GM18907 (cell line): ENCODE measurements at regions not wholly inside any gene's neighbourhood (a gene's known extent, or its start where the extent isn't known, plus 50 kb on each side); places are given as distances from the start of the nearest gene placed in this dataset.

Experiments
- ATAC-seq: cut with Tn5 transposase; IDR thresholded peaks from one replicate; pipeline ENCODE4 v1.9.1; 2021; ENCODE audit warnings: mild to moderate bottlenecking, moderate library complexity; ENCODE audit not compliant: unreplicated experiment

DNA sequence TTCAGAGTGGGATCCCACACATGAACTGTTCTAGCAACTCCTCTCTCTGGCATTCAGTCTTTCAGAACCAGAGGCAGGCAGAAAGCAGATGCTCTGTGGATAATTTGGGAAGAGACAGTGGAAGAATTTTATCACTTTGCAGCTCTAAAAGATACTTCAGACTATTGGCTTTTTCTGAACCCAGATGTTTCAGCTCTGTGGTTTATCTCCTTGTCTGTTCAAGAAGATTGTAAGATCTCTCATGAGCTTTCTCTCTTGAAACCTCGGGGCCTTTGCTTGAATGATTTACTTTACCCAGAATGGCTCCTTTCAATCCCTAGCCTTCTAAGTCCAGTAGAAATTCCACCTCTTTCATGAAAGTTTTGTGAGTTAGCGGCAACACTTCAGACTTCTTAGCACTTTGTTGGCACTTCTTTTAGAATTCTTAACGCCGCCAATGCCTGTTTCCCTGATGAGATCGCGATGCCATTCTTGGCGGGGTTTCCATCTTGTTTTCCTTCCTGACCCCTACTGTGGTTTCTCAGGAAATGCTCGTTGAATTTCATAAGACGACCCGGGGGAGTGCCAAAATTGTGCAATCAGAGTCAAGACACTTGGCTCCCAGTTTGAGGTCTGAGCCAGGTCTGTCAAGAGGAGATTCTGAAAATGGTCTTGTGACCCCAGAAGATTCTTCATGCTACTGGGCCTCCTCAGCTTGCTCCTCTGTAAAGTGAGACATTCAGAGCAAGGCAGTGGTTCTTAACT lies 107.0 kb upstream of the PRICKLE1 start:
- no peak for ATAC-seq

DNA sequence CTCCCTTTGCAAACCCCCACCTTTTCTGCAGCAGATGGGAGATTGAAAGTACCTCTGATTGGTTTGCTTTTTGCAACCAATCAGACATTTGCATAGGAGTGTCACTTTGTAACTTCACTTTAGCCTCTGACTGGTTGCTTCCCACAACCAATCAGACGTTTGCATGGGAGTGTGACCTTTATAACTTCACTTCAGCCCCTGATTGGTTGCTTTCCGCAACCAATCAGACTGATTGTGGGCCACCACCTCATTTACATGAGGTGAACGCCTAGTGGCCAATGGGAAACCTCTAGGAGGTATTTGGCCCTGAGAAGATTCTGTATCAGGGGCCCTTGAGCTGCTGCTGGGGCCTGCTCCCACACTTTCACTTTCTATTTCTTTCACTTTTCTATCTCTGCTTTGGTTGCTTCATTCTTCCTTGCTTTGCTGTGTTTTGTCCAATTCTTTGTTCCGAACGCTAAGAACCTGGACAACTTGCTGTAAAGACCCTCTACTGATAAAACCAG lies 106.0 kb upstream of the PRICKLE1 start:
- no peak for ATAC-seq

DNA sequence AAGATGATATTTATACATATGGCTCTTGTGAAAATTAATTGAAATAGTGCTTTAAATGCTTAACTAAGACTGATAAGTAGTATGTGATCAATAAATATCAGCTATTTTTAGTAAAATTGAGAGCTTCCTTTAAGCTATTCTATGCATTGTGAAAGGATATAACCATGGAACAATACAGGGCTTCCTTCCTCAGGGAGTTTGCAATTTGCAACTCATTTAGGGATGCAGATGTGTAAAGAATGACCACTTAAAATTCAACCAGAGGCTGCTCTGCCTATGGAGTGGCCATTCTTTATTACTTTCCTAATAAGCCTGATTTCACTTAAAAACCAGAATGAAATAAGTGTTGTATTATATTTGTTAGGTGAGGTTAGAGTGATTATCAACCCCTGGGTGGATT lies 103.2 kb upstream of the PRICKLE1 start:
- ATAC-seq = no peak

DNA sequence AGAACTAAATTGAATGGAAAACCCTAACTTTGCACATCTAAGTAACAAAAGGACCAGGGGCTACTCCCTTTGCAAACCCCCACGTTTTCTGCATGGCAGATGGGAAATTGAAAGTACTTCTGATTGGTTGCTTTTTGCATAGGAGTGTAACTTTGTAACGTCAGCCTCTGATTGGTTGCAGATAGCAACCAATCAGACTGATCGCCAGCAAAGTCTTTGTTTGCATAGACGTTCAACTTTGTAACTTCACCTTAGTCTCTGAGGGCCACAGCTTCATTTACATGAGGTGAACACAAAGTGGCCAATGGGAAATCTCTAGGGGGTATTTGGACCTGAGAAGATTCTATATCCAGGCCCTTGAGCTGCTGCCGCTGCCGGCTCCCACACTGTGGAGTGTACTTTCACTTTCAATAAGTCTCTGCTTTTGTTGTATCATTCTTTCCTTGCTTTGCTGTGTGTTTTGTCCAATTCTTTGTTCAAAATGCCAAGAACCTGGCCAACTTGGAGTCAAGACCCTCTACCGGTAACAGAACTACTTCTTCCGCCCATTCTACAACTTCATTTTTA lies 102.5 kb upstream of the PRICKLE1 start:
- no peak for ATAC-seq

DNA sequence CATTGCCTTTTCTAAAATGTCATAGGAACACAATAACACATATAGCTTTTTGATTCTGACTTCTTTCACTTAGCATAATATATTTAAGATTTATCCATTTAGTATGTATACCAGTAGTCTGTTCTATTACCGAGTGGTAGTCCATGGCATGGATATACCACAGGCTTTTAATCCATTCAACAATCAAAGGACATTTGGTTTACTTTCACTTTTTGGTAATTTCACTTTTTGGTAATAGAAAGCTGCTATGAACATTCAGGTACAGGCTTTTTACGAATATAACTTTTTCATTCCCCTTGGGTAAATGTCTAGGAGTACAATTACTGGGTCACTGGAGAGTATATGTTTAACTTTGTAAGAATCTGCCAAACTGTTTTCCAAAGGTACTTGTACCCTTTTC lies 100.7 kb upstream of the PRICKLE1 start:
- ATAC-seq = no peak

DNA sequence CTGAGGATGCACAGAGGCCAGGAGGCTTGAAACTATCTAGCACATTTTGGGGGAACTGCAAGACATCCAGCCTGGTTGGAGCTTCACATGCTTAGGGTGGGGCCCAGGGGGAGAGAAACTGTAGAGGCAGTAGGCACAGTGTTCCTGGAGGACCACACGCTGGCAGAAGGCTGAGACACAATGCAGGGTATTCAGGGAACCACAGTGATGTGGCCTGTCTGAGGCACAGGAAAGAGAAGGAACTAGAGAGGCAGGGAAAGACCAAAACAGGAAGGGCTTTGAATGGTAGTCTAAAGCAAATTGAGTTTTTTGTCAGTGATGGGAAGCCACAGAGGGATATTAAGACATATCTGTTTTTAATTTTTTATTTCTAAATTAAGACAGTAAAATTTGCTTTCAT lies 100.2 kb upstream of the PRICKLE1 start:
- ATAC-seq = no peak

DNA sequence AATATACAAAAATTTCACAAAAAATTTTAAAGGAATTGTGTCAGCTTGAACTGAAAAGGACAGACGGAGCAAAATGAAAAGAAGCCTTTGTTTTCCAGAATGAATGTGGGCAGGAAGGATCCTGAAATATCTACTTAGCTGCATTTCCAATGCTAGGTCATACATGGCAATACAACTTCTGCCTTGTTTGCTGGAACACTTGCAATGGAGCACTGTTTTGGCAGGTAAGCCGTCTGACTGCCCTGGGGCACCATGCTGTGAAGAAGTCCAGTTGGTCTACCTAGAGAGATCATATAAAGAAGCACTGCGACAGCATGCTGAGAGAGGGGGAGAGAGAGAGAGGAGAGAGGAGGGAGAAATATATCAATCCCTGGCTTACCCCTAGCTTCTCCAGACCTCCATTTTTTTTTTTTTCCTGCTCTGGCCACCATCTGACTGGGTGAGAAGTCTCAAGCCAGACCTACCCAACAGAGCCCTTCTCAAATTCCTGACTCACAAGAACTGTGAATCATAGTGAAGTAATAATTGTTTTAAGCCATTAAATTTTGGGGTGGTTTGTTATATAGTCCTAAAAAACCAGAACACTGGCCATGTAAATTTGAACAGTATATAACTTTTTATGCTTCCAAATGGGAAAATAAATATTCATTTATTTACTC lies 97.1 kb upstream of the PRICKLE1 start:
- no peak for ATAC-seq

DNA sequence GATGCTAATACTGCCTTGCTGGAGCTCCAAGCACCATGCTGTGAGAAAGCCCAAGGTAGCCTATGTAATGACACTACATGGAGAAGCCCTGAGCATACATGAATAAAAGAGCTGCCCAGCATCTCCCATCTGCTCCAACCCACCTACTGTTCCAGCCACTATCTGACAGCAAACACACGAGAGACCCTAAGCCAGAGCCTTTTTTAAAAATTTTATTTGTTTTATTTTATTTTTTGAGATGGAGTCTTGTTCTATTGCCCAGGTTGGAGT lies 95.2 kb upstream of the PRICKLE1 start:
- ATAC-seq = no peak

DNA sequence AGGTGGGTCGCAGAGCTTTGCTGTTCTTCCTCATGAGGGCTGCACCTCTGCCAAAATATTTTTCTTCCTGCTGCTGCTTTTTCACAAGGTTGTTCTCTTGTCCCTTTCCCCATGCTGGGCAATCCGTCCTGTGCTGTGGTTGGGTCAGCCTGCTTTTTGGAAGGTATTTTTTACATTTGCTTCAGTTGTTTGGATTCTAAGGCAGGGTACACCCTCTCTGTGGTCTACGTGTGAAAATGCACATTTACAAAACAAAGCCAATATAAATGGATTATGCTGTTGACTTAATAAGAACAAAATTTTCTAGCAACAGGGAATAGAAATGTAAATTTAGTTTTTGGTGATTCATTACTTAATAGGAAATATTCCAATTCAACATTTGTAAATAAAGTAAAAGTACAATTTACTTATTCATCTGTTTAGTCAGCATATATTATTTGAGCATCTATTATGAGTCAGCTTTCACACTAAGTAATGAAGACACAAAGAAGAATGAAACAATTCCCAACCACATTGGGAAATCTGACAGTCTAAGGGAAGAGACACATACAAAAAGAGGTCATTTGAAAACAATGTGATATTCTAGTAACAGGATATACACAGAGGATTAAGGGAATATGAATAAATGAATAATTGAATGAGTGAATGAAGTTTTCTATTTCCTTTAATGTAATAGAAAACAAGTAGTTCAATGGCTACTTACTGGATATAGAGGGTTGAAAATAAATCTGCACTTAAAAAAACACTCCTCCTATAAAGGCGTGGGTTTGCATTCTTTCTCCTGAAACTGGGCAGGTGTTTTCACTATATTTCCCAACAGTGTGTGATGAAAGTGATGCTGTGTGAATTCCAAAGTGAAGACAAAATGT lies 94.6 kb upstream of the PRICKLE1 start:
- no peak for ATAC-seq

DNA sequence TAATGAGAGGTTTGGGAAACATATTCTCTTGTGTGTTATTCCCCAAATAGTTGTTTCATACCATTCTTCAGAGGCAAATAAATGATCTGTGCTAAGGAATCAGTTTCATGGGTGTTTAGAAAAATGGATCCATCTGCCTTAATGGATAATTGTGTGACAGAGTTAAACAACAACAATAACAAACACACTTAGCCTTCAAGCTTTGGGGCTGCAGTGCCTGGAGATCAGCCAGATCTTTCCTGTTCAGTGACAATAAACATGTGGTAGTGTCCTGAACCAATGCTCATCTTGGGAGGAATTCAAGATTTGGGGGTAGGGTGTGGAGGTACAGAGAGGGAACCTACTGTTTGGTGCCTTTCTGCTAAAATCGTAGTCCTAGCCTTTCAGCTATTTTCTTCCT lies 93.7 kb upstream of the PRICKLE1 start:
- no peak for ATAC-seq

DNA sequence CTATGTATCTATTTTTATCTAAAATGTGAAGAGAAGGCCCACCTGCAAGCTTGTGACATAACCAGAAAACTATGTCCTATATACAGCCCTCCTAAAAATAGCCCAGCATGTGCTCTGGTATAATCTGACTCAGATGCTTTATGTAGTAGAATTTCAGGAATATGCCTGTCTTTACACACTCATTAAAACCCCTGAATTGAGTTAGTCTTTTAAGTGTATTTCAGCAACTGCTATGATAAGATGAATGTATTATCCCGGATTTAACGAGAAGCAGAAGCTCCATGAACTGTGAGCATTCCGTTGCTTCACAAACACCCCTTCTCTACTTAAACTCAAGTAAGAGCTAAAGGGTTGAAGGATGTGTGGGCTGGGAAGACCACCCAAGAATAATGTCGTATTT lies 89.9 kb upstream of the PRICKLE1 start:
- no peak for ATAC-seq

DNA sequence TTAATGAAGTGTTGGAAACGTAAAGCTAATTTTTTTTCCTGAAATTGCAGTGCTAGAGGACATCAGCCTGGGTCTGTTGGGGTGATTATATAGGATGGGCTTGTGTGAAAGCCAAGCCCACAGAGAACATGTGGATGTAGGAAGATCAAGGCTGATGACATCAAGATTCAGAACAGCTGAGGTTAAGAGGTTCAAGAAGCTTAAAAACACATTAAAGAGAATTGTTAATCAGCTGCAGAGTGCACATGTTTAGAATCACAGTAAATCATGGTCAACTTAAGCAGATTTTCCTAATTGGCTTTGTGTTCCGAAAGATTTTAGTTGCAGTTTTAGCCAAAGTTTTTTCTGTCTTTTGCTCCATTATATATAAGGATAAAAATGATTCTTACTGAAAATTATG lies 87.9 kb upstream of the PRICKLE1 start:
- ATAC-seq = no peak

DNA sequence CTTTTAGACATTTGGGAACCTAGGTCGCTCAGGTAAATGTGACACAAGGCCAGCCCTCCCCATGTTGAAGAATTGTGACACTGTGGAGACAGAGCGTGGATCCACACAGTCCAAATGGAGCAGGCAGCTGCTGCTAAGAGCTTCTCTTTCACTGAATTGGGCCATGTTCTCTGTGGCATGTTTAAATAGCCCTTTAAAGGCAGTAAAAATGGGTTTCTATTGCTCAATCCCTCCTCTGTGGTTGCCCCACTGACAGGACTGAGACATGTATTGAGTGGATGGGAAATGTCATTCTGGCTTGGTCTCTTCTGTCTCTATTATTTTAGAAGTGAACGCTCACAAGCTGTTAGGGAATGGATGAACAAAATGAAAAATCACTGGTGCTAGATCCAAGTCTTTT lies 84.0 kb upstream of the PRICKLE1 start:
- ATAC-seq = no peak

DNA sequence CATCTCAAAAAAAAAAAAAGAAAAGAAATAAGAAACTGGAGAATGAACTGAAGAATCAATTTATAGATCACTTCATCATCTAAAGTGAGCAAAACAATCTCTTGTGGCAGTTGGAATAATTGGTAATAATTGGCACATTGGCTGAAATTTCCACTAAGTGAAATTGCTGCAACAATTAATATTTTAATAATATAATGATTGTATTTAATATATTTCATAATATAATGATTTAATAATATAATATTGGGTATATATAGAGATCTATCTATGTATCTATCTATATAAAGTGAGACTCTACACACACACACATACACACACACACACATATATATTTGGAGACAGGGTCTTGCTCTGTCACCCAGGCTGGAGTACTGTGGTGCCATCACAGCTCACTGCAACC lies 81.2 kb upstream of the PRICKLE1 start:
- ATAC-seq = no peak

DNA sequence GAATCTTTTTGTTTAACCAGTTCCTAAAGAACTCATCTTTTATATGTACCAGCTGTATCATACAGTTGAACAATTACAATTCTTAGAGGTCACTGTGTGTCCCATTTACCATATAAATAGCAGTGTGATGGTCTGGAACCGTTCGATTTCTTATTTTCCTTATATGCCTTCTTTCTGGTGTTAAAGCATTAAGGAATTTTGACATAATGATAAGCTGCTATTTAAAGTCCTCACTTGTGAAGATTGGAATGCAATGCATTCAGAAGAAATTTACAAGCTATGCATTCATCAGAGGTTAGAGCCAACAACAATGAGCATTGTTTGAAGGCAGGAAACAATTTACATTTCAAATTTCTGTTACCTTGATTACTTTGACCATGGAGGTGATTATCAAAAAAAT lies 80.0 kb upstream of the PRICKLE1 start:
- ATAC-seq = no peak

DNA sequence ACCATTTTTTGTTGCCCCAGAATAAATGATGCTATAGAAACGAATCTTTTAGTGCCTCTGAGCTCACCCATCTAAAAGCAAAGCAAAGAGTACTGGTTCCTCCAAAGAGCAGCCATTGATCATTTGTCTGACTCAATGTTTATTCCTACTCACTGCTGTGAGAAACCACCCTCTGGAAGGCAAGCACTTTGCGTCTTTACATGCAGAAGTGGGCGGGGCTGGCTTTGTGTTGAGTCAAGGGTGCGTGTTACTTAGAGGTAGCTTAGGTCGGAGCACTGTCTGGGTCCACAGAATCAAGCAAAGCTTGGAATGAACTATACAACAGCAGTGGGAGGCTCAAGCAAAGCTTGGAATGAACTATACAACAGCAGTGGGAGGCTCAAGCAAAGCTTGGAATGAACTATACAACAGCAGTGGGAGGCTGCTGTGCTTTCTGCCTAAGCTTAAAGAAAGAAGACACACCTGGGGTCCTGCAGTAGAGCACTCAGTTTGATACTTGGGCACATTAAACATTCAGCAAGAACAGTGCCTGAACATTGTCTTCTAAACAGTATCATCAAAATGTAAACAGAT lies 77.2 kb upstream of the PRICKLE1 start:
- no peak for ATAC-seq

DNA sequence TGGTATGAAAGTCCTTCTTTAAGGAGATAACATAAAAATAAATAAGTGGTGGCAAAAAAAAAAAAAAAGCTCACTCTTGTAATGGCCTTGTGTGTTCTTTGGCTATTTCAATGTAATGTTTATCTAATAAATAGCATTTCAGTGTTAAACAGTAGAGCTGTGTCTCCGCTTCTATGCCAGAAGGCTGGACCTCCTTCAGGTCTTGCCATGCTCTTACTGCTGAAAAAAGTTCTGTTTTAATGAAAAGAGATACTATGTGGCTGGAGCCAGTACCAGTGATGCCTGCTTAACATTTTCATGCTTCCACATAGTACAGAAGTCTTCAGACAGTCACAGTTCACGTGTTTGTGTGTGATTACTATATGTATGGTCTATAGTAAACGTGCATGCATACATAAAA lies 74.1 kb upstream of the PRICKLE1 start:
- ATAC-seq = no peak

DNA sequence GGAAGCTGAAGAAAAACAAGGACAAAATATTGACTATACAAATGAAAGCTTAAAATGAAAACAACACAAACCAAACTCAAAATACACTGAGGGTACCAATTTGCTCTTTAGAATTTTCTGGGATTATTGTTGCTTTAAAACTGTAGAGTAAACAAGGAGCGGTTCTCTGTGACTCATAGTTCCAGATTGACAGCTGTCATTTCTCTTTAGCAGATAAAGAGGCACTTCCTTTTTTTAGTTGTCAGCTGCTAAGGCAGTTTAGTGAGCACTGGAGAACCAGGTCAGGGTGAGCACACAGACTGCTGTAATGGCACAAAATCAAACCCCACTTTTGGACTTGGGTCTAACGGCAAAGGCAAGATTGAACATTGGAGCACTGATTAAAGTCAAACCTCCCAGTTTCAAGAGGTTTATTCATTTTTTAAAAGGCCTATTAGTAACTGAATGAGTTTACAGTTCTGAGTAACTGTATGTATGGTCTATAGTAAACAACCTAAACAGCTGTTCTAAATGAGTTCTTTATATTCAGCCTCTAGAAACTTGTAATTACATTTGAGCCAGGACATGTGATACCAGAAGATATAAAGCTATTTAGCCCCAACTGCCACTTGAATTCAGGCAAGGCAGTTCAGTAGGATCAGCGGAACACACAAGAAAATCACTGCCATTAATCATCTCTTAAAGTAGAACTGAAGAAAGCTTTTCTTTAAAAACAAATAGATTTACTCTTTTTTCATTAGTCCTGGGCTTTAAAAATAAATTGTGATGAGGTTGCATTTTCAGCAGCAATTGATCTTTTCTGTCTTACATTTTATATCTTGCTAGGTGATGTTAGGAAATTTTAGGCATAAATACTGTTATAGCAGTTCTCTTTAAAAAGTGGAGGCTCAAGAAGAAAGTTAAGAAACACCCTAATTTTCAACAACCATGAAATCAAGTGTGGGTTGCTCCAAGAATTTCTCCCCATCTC lies 71.7 kb upstream of the PRICKLE1 start:
- no peak for ATAC-seq

DNA sequence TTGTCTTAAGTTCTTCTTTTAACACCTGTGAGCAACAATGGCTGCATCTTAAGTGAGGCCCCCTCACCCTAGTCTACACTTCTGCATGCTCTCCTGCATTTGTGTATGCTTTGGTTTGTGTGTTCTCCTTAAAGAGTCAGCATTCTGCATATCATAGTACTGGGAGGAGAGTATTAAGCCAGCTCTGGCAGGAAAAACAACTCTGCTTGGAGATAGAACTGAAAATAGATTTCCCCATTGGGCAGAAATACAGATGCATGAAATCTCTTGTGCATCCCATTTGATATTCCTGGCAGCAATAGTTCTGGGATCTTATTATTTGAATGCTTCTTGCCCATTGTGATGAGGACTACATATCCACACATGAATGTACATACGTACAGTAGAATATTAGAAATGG lies 70.6 kb upstream of the PRICKLE1 start:
- no peak for ATAC-seq

DNA sequence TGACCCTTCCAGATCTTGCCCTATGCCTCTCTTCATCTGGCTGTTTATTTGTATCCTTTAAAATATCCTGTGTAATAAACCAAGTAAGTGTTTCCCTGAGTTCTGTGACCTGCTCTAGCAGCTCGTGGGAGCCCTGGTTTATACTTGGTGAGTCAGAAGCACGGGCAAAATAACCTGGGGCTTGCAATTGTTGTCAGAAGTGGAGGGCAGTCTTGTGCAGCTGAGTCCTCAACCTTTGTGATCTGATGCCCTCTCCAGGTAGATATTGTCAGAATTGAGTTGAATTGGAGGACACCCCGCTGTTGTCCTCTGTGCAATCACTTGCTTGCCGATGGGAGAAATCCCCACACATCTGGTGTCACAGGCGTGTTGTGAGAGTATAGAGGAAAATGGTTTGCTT lies 62.5 kb upstream of the PRICKLE1 start:
- ATAC-seq = no peak
